ENCODE measurements at regions not wholly inside any gene's neighbourhood (a gene's known extent, or its start where the extent isn't known, plus 50 kb on each side); places are given as distances from the start of the nearest gene placed in this dataset.

- Histone ChIP-seq H2BK12ac (ENCODE audit: insufficient read length, low read depth, low read length) (no peak overlapping the region), H2AK5ac (ENCODE audit: insufficient read length, low read length) (no peak overlapping the region), H3K9ac (ENCODE audit: extremely low read depth, insufficient read length, low read length) (no peak overlapping the region), H3K79me2 (ENCODE audit: insufficient read depth, low read length) (no peaks in the 10 kb centered on the region), H3K4me1 (ENCODE audit: insufficient read depth, low read length) (no peaks in the 10 kb centered on the region), H3K18ac (ENCODE audit: insufficient read length, low read depth, low read length) (no peak overlapping the region), H3K9me3 (ENCODE audit: control insufficient read depth, low read depth, low read length) (no peaks in the 10 kb centered on the region), H3K23ac (ENCODE audit: insufficient read length, low read depth, low read length) (no peak overlapping the region), H4K8ac (replicated peaks; ENCODE audit: insufficient read length, low read depth, low read length) (no peak overlapping the region), H3K23me2 (ENCODE audit: insufficient read length, low read depth, low read length, poor library complexity, severe bottlenecking) (no peaks in the 10 kb centered on the region), H2AFZ (ENCODE audit: low read length) (no peak overlapping the region), H3K14ac (ENCODE audit: insufficient read depth, low read length) (no peak overlapping the region), H2BK120ac (ENCODE audit: low read depth, low read length, poor library complexity, severe bottlenecking) (no peak overlapping the region), H3T11ph (ENCODE audit: low read length) (no peak overlapping the region), H3K4ac (ENCODE audit: low read depth, low read length) (no peak overlapping the region), H4K5ac (ENCODE audit: insufficient read length, low read depth, low read length) (no peak overlapping the region), H3K56ac (ENCODE audit: insufficient read length, low read depth, low read length) (no peak overlapping the region), H3K27me3 (ENCODE audit: insufficient read depth, low read length) (no peaks in the 10 kb centered on the region), H2BK5ac (ENCODE audit: insufficient read length, low read length) (no peak overlapping the region), H3K79me1 (ENCODE audit: insufficient read depth, low read depth, low read length, poor library complexity, severe bottlenecking) (no peaks in the 10 kb centered on the region), H3K4me2 (ENCODE audit: insufficient read depth, insufficient read length, low read length) (no peak overlapping the region), H2BK15ac (ENCODE audit: low read depth, low read length) (no peak overlapping the region), H4K20me1 (ENCODE audit: control insufficient read depth, insufficient read depth, insufficient read length) (no peaks in the 10 kb centered on the region), H4K91ac (ENCODE audit: insufficient read length, low read depth, low read length) (no peak overlapping the region), H2BK20ac (ENCODE audit: low read depth, low read length, poor library complexity, severe bottlenecking) (no peak overlapping the region), H3K27ac (ENCODE audit: insufficient read length, low read depth, low read length) (no peak overlapping the region)
- no peaks in the 10 kb centered on the region for H3K27me3 Mint-ChIP-seq (ENCODE audit: low read depth)
- no peak overlapping the region for H3K4me3 Mint-ChIP-seq
- no peaks in the 10 kb centered on the region for H3K36me3 Mint-ChIP-seq (ENCODE audit: insufficient read depth in 1 of 3, low read depth in 3 of 3)
- H3K4me1 Mint-ChIP-seq: peaks cover 0 to 3% of the 10 kb centered on the region in 2 experiments; a peak in 2 of 4 replicates
- no CpG with 5 or more reads among the region's 9 CpGs for WGBS (ENCODE audit: extremely low coverage, insufficient read length, low lambda C conversion rate)
- no peak overlapping the region for H3K27ac Mint-ChIP-seq
- DNase-seq: no peak
- no peak for TF ChIP-seq CTCF (conservative IDR thresholded peaks at IDR 0.05)
- H3K9me3 Mint-ChIP-seq: no peaks in the 10 kb centered on the region
Measured at GRCh38 chr2:149745396-149746230, 158.0 kb upstream of the MMADHC start.
